GM12878 (cell line): ENCODE measurements at regions not wholly inside any gene's neighbourhood (a gene's known extent, or its start where the extent isn't known, plus 50 kb on each side); places are given as distances from the start of the nearest gene placed in this dataset.

Experiments
- ATAC-seq: fragments of 200-7000 bp; cut with Tn5 transposase; 3 replicates; pipeline ENCODE4 v1.9.1; 2020; ENCODE audit warnings: mild to moderate bottlenecking, moderate library complexity
- BruUV-seq: library from RNA; stranded (reverse); fragments of 400-500 nt; replicated peaks from 2 replicates; lab custom pipeline; 2021; lab: Mats Ljungman, UMichigan
- CTCF ChIA-PET: fragments of 300-600 bp; sonication (Branson Sonifier 250); formaldehyde crosslinking; extraction: SDS; loops from one replicate; lab custom pipeline; 2021; ENCODE audit warnings: inconsistent platforms; lab: Yijun Ruan, JAX
- POLR2A ChIA-PET: fragments of 350-600 bp; formaldehyde crosslinking; extraction: SDS; loops from one replicate; lab custom pipeline; 2021; ENCODE audit warnings: inconsistent platforms; lab: Charles Lee
- RAD21 ChIA-PET: fragments of 300-600 bp; sonication (Branson Sonifier 250); formaldehyde crosslinking; loops from one replicate; lab custom pipeline; 2023; ENCODE audit warnings: antibody characterized with exemption; ENCODE audit not compliant: unreplicated experiment; lab: Charles Lee
- SMC1A ChIA-PET: fragments of 300-600 bp; sonication (Branson Sonifier 250); formaldehyde crosslinking; loops from one replicate; lab custom pipeline; 2023; ENCODE audit not compliant: unreplicated experiment, uncharacterized antibody; lab: Charles Lee
- DNase-seq: peaks from one replicate; pipeline ENCODE4 v3.0.0-alpha.2; 2011; ENCODE audit warnings: low read depth, low spot score
- FAIRE-seq: peaks from 3 replicates; lab custom pipeline; 2011; peaks lifted over from hg19 to GRCh38; lab: Jason Lieb, UNC
- H2AFZ ChIP-seq: 2 replicates; pipeline ENCODE4 v1.6.0; 2011; ENCODE audit warnings: low read depth, low read length, control low read depth; ENCODE audit not compliant: control insufficient read depth
- H3K27ac ChIP-seq: 2 replicates; pipeline ENCODE4 v1.5.1; 2011; ENCODE audit warnings: control low read depth; ENCODE audit not compliant: control insufficient read depth, insufficient read depth
- H3K27me3 ChIP-seq, 2 experiments: replicated peaks in 1 of 2; 2 replicates each; pipeline versions ENCODE4 v1.6.0 to v1.6.1; 2011; ENCODE audit warnings: low read length in 1 of 2; ENCODE audit not compliant: control insufficient read depth in 2 of 2, insufficient read depth in 2 of 2
- H3K36me3 ChIP-seq, 2 experiments: 2 replicates each; pipeline ENCODE4 v1.5.1; 2011; ENCODE audit warnings: low read length in 1 of 2; ENCODE audit not compliant: control insufficient read depth in 2 of 2, insufficient read depth in 2 of 2
- H3K4me1 ChIP-seq: 2 replicates; pipeline ENCODE4 v1.6.1; 2011; ENCODE audit warnings: mild to moderate bottlenecking, low read length, moderate library complexity, mixed read lengths; ENCODE audit not compliant: control insufficient read depth, insufficient read depth
- H3K4me2 ChIP-seq: 2 replicates; pipeline ENCODE4 v1.6.0; 2011; ENCODE audit warnings: control low read depth; ENCODE audit not compliant: control insufficient read depth, insufficient read depth
- H3K4me3 ChIP-seq: fragments of 200-600 bp; sonication (generic); 2 replicates; pipeline ENCODE4 v1.5.1; 2016
- H3K79me2 ChIP-seq: 2 replicates; pipeline ENCODE4 v1.6.0; 2011; ENCODE audit warnings: low read length; ENCODE audit not compliant: control insufficient read depth, insufficient read depth
- H3K9ac ChIP-seq: 2 replicates; pipeline ENCODE4 v1.8.0; 2011; ENCODE audit warnings: low read length, control low read depth, mixed read lengths; ENCODE audit not compliant: control insufficient read depth, insufficient read depth
- H3K9me3 ChIP-seq: replicated peaks from 3 replicates; pipeline ENCODE4 v1.5.1; 2011; ENCODE audit warnings: mild to moderate bottlenecking, low read length; ENCODE audit not compliant: control insufficient read depth, insufficient read depth
- H4K20me1 ChIP-seq: 2 replicates; pipeline ENCODE4 v1.6.0; 2011; ENCODE audit not compliant: control insufficient read depth, insufficient read depth
- BMI1 ChIP-seq: fragments of 450-650 bp; IDR thresholded peaks from 2 replicates; pipeline ENCODE4 v1.6.1; 2016; ENCODE audit warnings: mild to moderate bottlenecking, moderate library complexity, borderline replicate concordance
- CBFB ChIP-seq: IDR thresholded peaks from 2 replicates; pipeline ENCODE4 v1.6.1; 2016; ENCODE audit warnings: antibody characterized with exemption, low read depth
- CBX5 ChIP-seq: sonication (generic); IDR thresholded peaks from 2 replicates; pipeline ENCODE4 v1.6.1; 2016; ENCODE audit warnings: low read depth, moderate library complexity, mild to moderate bottlenecking, inconsistent platforms
- MEF2A ChIP-seq: IDR thresholded peaks from 2 replicates; pipeline ENCODE4 v1.6.1; 2011; ENCODE audit warnings: low read depth, mild to moderate bottlenecking, low read length, moderate library complexity; ENCODE audit not compliant: insufficient read depth
- PBX3 ChIP-seq: IDR thresholded peaks from 2 replicates; pipeline ENCODE4 v1.6.1; 2011; ENCODE audit warnings: mild to moderate bottlenecking, low read depth, low read length, moderate library complexity; ENCODE audit not compliant: insufficient replicate concordance
- RAD51 ChIP-seq: fragments of 450-650 bp; IDR thresholded peaks from 2 replicates; pipeline ENCODE4 v1.6.1; 2016; ENCODE audit warnings: moderate library complexity, mild to moderate bottlenecking, inconsistent platforms
- SUPT20H ChIP-seq: IDR thresholded peaks from 2 replicates; pipeline ENCODE4 v1.6.1; 2011; ENCODE audit warnings: low read depth, mild to moderate bottlenecking, low read length, moderate library complexity, borderline replicate concordance; ENCODE audit not compliant: control insufficient read depth
- USF1 ChIP-seq: IDR thresholded peaks from 2 replicates; pipeline ENCODE4 v1.6.1; 2011; ENCODE audit warnings: borderline replicate concordance, low read depth, mild to moderate bottlenecking, moderate library complexity, mixed read lengths, low read length; ENCODE audit not compliant: insufficient read depth; ENCODE audit errors: extremely low read length
- WGBS: methylation state at CpG from one replicate; pipeline ENCODE4 v1.1.6; 2016; ENCODE audit warnings: low lambda C conversion rate; ENCODE audit not compliant: insufficient replicate concordance, insufficient coverage; ENCODE audit errors: missing lambda C conversion rate; 5-methylcytosine and 5-hydroxymethylcytosine counted together
- in situ Hi-C: fragments of 300-500 bp; cut with MboI; formaldehyde crosslinking; loops from 9 replicates; pipeline ENCODE4 v1.14.3; 2018; ENCODE audit warnings: mixed read lengths
- intact Hi-C: fragments of 100-400 bp; cut with micrococcal nuclease; formaldehyde crosslinking; loops from one replicate; pipeline ENCODE4 v1.14.2; 2022; ENCODE audit not compliant: unreplicated experiment
- TF ChIP-seq, protein P1 (sequence below): IDR thresholded peaks from 2 replicates; pipeline ENCODE4 v1.6.1; 2012; ENCODE audit warnings: low read length, inconsistent platforms

GRCh38 chr11:116193321-116194131 lies 579.3 kb downstream of the BUD13 start:
- CTCF ChIA-PET, result interaction anchor here (0.7 kb wide), 1 partner anchor 18 kb away, joined by 3 read pairs; no protein-coding TSS in a partner anchor
- Histone ChIP-seq H3K9ac (no peak overlapping the region), H2AFZ (no peak overlapping the region), H3K36me3 (no peaks in the 10 kb centered on the region), H3K79me2 (no peaks in the 10 kb centered on the region), H3K27ac (no peak overlapping the region), H3K4me3 (no peak overlapping the region), H4K20me1 (no peaks in the 10 kb centered on the region), H3K4me1 (no peaks in the 10 kb centered on the region), H3K4me2 (no peak overlapping the region), H3K9me3 (no peaks in the 10 kb centered on the region), H3K27me3 (peaks cover 7 to 9% of the 10 kb centered on the region in 2 experiments)
- TF ChIP-seq PBX3, result no peak
- BruUV-seq, result no TSS peak
- in situ Hi-C loops (no loop called here), intact Hi-C loops (no loop called here)
- SMC1A ChIA-PET, result no interaction called here
- RAD21 ChIA-PET, result no interaction called here
- POLR2A ChIA-PET, result no interaction called here
- ATAC-seq (no peak), FAIRE-seq (no peak), DNase-seq (no peak)
- 50% methylated on average over 31 of the region's 34 CpGs for WGBS

- Histone ChIP-seq H3K9ac (no peak overlapping the region), H2AFZ (no peak overlapping the region), H3K79me2 (no peaks in the 10 kb centered on the region), H3K9me3 (no peaks in the 10 kb centered on the region), H3K4me1 (no peaks in the 10 kb centered on the region), H4K20me1 (no peaks in the 10 kb centered on the region), H3K36me3 (no peaks in the 10 kb centered on the region), H3K4me2 (no peak overlapping the region), H3K27me3 (peaks cover 7 to 9% of the 10 kb centered on the region in 2 experiments), H3K4me3 (no peak overlapping the region), H3K27ac (no peak overlapping the region)
- FAIRE-seq (no peak), DNase-seq (no peak), ATAC-seq (no peak)
- RAD21 ChIA-PET, result no interaction called here
- SMC1A ChIA-PET, result no interaction called here
- CTCF ChIA-PET, result no interaction called here
- 15% methylated on average over 11 of the region's 12 CpGs for WGBS
- intact Hi-C loops (no loop called here), in situ Hi-C loops (no loop called here)
- POLR2A ChIA-PET, result no interaction called here
- BruUV-seq, result no TSS peak
- TF ChIP-seq BMI1 (no peak), CBFB (no peak), CBX5 (no peak), RAD51 (no peak), MEF2A (no peak), SUPT20H (no peak), USF1 (no peak)
- TF ChIP-seq, protein P1, sequence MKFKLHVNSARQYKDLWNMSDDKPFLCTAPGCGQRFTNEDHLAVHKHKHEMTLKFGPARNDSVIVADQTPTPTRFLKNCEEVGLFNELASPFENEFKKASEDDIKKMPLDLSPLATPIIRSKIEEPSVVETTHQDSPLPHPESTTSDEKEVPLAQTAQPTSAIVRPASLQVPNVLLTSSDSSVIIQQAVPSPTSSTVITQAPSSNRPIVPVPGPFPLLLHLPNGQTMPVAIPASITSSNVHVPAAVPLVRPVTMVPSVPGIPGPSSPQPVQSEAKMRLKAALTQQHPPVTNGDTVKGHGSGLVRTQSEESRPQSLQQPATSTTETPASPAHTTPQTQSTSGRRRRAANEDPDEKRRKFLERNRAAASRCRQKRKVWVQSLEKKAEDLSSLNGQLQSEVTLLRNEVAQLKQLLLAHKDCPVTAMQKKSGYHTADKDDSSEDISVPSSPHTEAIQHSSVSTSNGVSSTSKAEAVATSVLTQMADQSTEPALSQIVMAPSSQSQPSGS, result no peak
Observed at GRCh38 chr11:116192509-116193210, 580.1 kb downstream of the BUD13 start.
